AML-193 (cell line): ENCODE measurements at regions not wholly inside any gene's neighbourhood (a gene's known extent, or its start where the extent isn't known, plus 50 kb on each side); places are given as distances from the start of the nearest gene placed in this dataset.
"Not testable (repeated sequence)": the region's sequence is repeated elsewhere in the genome, so short reads cannot be mapped to it uniquely, and the experiment has no call there.

Source experiments
- DNase-seq, 2 experiments: peaks; one replicate each; lab custom pipeline; 2025; lab: John Stamatoyannopoulos, UW

DNA sequence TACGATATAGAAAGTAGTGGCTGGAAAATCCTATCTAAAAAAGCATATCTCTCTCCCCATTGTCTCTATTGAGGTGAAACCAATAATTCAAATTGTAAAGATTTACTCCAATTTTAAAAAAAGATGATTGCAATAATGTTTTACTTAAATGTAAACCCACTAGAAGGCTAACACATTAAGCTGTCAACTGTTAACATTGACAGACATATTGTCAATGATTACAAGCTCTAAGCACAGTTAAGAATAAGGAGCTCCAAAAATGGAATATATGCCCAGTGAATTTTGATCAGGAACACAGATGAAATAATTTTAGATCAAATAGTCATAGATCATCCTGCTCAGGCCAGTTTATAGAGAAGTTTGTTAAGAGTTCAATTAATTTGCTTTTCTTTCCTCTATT, 123.6 kb upstream of the NETO1 start:
- no peak for DNase-seq

DNA sequence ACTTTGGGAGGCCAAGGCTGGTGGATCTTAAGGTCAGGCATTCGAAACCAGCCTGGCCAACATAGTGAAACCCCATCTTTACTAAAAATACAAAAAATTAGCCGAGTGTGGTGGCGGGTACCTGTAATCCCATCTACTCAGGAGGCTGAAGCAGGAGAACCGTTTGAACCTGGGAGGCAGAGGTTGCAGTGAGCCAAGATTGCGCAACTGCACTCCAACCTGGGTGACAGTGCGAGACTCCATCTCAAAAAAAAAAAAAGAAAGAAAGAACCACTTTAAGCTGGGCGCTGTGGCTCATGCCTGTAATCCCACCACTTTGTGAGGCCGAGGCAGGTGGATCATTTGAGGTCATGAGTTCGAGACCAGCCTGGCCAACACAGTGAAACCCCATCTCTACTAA, 119.8 kb upstream of the NETO1 start:
- not testable (repeated sequence) for DNase-seq

- no peak for DNase-seq
Observed at GRCh38 chr18:72986103-72986502, 118.3 kb upstream of the NETO1 start.

DNA sequence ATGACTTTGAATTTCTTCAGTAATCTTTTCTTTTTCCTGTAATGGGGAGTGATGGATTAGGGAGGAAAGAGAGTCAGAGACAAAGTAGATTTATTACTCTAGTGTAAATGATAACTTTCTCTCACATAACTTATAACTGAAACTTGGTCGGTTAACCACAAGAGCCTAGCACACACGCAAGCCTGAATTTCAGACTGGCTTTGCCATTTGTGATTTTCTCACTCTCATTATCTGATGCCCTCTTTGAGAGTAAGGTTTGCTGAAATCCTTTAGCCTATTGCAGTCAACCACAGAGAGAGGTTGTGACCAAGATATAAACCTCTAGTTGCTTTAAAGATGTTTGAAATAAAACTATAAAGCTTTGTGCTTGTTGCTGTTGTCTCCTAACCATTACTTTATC, 117.9 kb upstream of the NETO1 start:
- DNase-seq, result no peak

GRCh38 chr18:72984290-72984689, 116.5 kb upstream of the NETO1 start:
- no peak for DNase-seq

GRCh38 chr18:72973841-72974240, 106.1 kb upstream of the NETO1 start:
- DNase-seq, result no peak

GRCh38 chr18:72965616-72966015, 97.8 kb upstream of the NETO1 start:
- no peak for DNase-seq

GRCh38 chr18:72958195-72958594, 90.4 kb upstream of the NETO1 start:
- not testable (repeated sequence) for DNase-seq

- DNase-seq, result no peak
Observed at GRCh38 chr18:72948439-72948838, 80.7 kb upstream of the NETO1 start.

DNA sequence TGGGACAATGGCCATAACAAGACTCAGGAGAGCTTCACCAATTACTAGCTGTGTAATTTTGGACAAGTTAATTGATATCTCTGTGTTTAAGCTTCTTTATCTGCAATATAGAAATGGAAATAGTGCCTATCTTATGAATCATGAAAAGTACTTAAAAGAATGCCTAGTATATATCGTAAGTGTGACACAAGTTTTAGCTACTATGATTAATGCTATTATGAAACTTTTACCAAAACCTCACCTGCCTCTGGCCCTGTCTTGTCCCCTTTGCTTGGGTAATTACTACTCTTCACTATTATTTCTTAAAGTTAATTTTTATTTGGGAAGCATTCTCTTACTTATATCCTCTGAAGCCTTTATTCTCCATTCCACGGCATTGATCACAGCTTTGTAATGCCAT, 75.0 kb upstream of the NETO1 start:
- DNase-seq, result no peak

DNA sequence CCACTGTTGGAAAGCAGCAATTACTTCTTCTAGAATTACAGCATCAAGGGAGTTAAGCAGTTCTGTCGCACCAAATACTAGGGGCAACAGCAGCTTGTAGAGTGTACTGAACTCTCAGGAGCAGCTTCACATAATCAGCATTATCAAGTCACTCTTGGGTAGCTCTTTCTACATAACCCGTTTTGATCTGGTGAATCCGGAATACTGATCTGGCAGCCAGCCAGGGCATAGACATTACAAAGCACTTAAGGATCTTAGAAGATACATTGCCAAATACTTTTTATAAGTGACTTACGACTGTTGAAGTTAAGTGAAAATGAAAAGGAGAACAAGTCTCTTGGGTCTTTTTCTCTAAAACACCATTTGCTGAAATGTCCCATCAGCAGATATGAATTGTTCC, 73.2 kb upstream of the NETO1 start:
- no peak for DNase-seq

DNA sequence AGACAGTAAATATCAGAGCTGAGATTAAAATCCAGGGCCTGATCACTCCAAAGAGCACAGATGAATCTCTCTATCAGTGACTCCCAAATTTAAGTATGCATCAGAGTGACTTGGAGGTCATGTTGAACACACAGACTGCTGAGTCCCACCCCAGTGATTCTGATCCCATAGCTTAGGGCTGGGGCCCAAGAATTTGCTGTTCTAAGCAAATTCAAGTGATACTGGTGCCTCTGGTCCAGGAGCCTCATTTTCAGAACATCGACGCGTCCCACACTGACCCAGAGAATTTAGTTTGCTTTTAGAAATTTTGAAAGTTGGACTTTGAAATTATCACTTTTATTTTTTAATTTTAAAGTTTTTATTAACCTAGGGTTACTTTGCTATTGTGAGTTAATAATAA, 72.7 kb upstream of the NETO1 start:
- no peak for DNase-seq

DNA sequence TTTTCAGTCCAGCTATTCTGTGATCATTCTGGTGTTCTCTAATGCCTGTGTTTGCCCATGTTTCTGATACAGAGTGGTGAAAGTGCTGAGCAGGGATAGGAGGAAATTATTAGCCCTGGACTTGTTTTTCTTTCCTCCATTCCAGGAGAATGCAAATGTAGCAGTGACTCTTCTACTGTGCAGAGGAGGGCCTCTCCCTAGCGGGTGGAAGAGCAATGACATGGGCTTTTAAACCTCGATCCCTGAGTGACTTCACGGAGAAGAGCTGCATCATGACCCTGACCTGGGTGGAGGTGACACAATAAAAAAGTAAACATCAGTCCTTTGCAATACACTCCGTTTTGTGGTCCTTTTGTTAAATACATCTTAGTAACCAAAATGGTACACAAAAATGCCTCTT, 68.0 kb upstream of the NETO1 start:
- no peak for DNase-seq

GRCh38 chr18:72922895-72923294, 55.1 kb upstream of the NETO1 start:
- no peak for DNase-seq
